ENCODE measurements at regions not wholly inside any gene's neighbourhood (a gene's known extent, or its start where the extent isn't known, plus 50 kb on each side); places are given as distances from the start of the nearest gene placed in this dataset.

DNA sequence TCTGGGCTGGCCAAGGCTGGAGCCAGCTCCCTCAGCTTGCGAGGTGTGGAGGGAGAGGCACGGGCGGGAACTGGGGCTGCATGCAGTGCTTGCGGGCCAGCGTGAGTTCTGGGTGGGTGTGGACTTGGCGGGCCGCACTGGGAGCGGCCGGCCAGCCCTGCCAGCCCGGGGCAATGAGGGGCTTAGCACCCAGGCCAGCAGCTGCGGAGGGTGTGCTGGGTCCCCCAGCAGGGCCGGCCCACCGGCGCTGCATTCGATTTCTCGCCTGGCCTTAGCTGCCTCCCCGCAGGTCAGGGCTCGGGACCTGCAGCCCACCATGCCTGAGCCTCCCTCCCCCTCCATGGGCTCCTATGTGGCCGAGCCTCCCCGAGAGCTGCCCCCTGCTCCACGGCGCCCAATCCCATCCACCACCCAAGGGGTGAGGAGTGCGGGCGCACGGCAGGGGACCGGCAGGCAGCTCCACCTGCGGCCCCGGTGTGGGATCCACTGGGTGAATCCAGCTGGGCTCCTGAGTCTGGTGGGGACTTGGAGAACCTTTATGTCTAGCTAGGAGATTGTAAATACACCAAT is 302.6 kb upstream of the ADAMTS16 start:
- Histone ChIP-seq H3K36me3 (replicated peaks in 1 of 2; ENCODE audit: control extremely low read depth in 1 of 2, control insufficient read depth in 1 of 2, extremely low read depth in 1 of 2, insufficient read depth in 2 of 2, low read length in 1 of 2) (no peaks in the 10 kb centered on the region), H2AFZ (ENCODE audit: insufficient read depth, low read depth, low read length, poor library complexity, severe bottlenecking) (no peak overlapping the region), H3K79me2 (ENCODE audit: control insufficient read depth, insufficient read depth, low read length) (no peaks in the 10 kb centered on the region), H3K4me1 (ENCODE audit: control insufficient read depth in 2 of 2, insufficient read depth in 2 of 2, low read length in 2 of 2) (no peaks in the 10 kb centered on the region), H3K4me2 (replicated peaks; ENCODE audit: low read depth, low read length, poor library complexity, severe bottlenecking) (no peak overlapping the region), H3K9me3 (ENCODE audit: control extremely low read depth in 1 of 3, control insufficient read depth in 2 of 3, insufficient read depth in 1 of 3, low read length in 2 of 3) (peaks cover 0 to 6% (median 0%) of the 10 kb centered on the region in 3 donors), H3K4me3 (ENCODE audit: control extremely low read depth in 1 of 5, extremely low read depth in 1 of 5, insufficient read depth in 1 of 5, low read depth in 2 of 5, low read length in 4 of 5) (no peak overlapping the region), H3K9ac (ENCODE audit: low read length) (no peak overlapping the region), H3K27me3 (replicated peaks in 1 of 4; ENCODE audit: control extremely low read depth in 1 of 4, control insufficient read depth in 3 of 4, insufficient read depth in 4 of 4, low read length in 3 of 4) (no peaks in the 10 kb centered on the region), H3K27ac (ENCODE audit: low read length in 2 of 2) (no peak overlapping the region), H4K20me1 (ENCODE audit: control insufficient read depth, insufficient read depth, low read length, poor library complexity, severe bottlenecking) (no peaks in the 10 kb centered on the region)
- peaks cover 3% of the 10 kb centered on the region for H3K9me3 Mint-ChIP-seq (ENCODE audit: insufficient read depth)
- 94% methylated on average over 15 of the region's 28 CpGs for WGBS (ENCODE audit: insufficient coverage)
- TF ChIP-seq, protein P1, sequence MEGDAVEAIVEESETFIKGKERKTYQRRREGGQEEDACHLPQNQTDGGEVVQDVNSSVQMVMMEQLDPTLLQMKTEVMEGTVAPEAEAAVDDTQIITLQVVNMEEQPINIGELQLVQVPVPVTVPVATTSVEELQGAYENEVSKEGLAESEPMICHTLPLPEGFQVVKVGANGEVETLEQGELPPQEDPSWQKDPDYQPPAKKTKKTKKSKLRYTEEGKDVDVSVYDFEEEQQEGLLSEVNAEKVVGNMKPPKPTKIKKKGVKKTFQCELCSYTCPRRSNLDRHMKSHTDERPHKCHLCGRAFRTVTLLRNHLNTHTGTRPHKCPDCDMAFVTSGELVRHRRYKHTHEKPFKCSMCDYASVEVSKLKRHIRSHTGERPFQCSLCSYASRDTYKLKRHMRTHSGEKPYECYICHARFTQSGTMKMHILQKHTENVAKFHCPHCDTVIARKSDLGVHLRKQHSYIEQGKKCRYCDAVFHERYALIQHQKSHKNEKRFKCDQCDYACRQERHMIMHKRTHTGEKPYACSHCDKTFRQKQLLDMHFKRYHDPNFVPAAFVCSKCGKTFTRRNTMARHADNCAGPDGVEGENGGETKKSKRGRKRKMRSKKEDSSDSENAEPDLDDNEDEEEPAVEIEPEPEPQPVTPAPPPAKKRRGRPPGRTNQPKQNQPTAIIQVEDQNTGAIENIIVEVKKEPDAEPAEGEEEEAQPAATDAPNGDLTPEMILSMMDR (IDR thresholded peaks at IDR 0.05): no peak
- TF ChIP-seq EZH2 (IDR thresholded peaks at IDR 0.05; ENCODE audit: borderline replicate concordance, insufficient read depth, low read depth, low read length, poor library complexity, severe bottlenecking): no peak
- POLR2A ChIA-PET: no interaction called here
- H3K4me1 Mint-ChIP-seq: no peaks in the 10 kb centered on the region
- intact Hi-C loops (cut with micrococcal nuclease): no loop called here
- DNase-seq: no peak
- CTCF ChIA-PET: no interaction called here
- H3K27ac Mint-ChIP-seq: no peak overlapping the region
- ATAC-seq (ENCODE audit: low read depth): no peak
- no peaks in the 10 kb centered on the region for H3K27me3 Mint-ChIP-seq
- H3K4me3 Mint-ChIP-seq: no peak overlapping the region

DNA sequence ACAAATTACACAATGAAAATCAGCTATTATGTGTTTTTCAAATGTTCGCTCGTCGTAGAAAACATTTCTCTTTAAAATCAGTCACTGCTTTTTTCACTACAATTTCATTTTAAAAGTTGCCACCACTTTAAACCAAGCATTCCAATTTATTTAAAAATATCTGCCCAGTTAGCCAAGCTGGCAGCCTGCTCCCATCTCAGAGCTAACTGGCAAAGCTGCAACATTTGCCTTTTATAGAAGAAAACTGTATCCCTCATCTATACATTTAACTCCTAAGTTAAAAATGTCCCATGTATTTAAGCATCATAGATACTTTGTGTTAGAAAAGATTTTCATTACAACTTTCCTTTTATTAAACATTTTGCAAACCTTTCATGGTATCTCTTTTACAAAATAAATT is 294.9 kb upstream of the ADAMTS16 start:
- Histone ChIP-seq H2AFZ (ENCODE audit: insufficient read depth, low read depth, low read length, poor library complexity, severe bottlenecking) (no peak overlapping the region), H3K27me3 (replicated peaks in 1 of 4; ENCODE audit: control extremely low read depth in 1 of 4, control insufficient read depth in 3 of 4, insufficient read depth in 4 of 4, low read length in 3 of 4) (no peaks in the 10 kb centered on the region), H3K9me3 (ENCODE audit: control extremely low read depth in 1 of 3, control insufficient read depth in 2 of 3, insufficient read depth in 1 of 3, low read length in 2 of 3) (no peaks in the 10 kb centered on the region), H3K27ac (ENCODE audit: low read length in 2 of 2) (no peak overlapping the region), H4K20me1 (ENCODE audit: control insufficient read depth, insufficient read depth, low read length, poor library complexity, severe bottlenecking) (no peaks in the 10 kb centered on the region), H3K36me3 (replicated peaks in 1 of 2; ENCODE audit: control extremely low read depth in 1 of 2, control insufficient read depth in 1 of 2, extremely low read depth in 1 of 2, insufficient read depth in 2 of 2, low read length in 1 of 2) (no peaks in the 10 kb centered on the region), H3K4me3 (ENCODE audit: control extremely low read depth in 1 of 5, extremely low read depth in 1 of 5, insufficient read depth in 1 of 5, low read depth in 2 of 5, low read length in 4 of 5) (no peak overlapping the region), H3K79me2 (ENCODE audit: control insufficient read depth, insufficient read depth, low read length) (no peaks in the 10 kb centered on the region), H3K4me1 (ENCODE audit: control insufficient read depth in 2 of 2, insufficient read depth in 2 of 2, low read length in 2 of 2) (no peaks in the 10 kb centered on the region), H3K4me2 (replicated peaks; ENCODE audit: low read depth, low read length, poor library complexity, severe bottlenecking) (no peak overlapping the region), H3K9ac (ENCODE audit: low read length) (no peak overlapping the region)
- TF ChIP-seq EZH2 (IDR thresholded peaks at IDR 0.05; ENCODE audit: borderline replicate concordance, insufficient read depth, low read depth, low read length, poor library complexity, severe bottlenecking): no peak
- TF ChIP-seq, protein P1 (IDR thresholded peaks at IDR 0.05): no peak
- ChIA-PET CTCF (no interaction called here), POLR2A (no interaction called here)
- H3K27me3 Mint-ChIP-seq: no peaks in the 10 kb centered on the region
- no peaks in the 10 kb centered on the region for H3K4me1 Mint-ChIP-seq
- WGBS (ENCODE audit: insufficient coverage): 93% methylated on average over 3 of the region's 3 CpGs
- H3K9me3 Mint-ChIP-seq (ENCODE audit: insufficient read depth): no peaks in the 10 kb centered on the region
- DNase-seq: no peak
- no peak overlapping the region for H3K4me3 Mint-ChIP-seq
- intact Hi-C loops (cut with micrococcal nuclease): no loop called here
- no peak for ATAC-seq (ENCODE audit: low read depth)
- no peak overlapping the region for H3K27ac Mint-ChIP-seq
